ENCODE measurements at regions not wholly inside any gene's neighbourhood (a gene's known extent, or its start where the extent isn't known, plus 50 kb on each side); places are given as distances from the start of the nearest gene placed in this dataset.

DNA sequence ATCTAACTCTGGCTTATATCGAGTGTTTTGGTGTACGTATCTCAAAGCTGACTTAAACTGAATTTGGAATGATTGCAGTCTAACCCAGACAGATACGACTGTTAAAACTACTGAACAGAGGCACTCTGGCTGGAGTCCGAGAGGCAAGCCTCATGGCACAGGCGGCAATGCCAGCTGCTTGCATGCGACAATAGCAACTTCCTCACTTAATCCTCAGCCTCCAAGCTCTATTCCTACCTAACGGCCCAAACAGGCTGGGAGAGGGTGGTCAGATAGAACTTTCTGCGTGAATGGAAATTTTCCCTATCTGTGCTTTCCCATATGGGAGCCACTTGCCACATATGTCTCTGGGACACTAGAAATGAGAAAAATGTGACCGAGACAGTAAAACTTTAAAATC, 292.0 kb upstream of the KLF6 start:
- no peak for TF ChIP-seq POLR2A (IDR thresholded peaks at IDR 0.05)
- TF ChIP-seq, protein P1, sequence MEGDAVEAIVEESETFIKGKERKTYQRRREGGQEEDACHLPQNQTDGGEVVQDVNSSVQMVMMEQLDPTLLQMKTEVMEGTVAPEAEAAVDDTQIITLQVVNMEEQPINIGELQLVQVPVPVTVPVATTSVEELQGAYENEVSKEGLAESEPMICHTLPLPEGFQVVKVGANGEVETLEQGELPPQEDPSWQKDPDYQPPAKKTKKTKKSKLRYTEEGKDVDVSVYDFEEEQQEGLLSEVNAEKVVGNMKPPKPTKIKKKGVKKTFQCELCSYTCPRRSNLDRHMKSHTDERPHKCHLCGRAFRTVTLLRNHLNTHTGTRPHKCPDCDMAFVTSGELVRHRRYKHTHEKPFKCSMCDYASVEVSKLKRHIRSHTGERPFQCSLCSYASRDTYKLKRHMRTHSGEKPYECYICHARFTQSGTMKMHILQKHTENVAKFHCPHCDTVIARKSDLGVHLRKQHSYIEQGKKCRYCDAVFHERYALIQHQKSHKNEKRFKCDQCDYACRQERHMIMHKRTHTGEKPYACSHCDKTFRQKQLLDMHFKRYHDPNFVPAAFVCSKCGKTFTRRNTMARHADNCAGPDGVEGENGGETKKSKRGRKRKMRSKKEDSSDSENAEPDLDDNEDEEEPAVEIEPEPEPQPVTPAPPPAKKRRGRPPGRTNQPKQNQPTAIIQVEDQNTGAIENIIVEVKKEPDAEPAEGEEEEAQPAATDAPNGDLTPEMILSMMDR (IDR thresholded peaks at IDR 0.05): no peak
